GM18508 (cell line): ENCODE measurements at regions not wholly inside any gene's neighbourhood (a gene's known extent, or its start where the extent isn't known, plus 50 kb on each side); places are given as distances from the start of the nearest gene placed in this dataset.

Source experiments
- ATAC-seq: cut with Tn5 transposase; IDR thresholded peaks from one replicate; pipeline ENCODE4 v1.9.1; 2021; ENCODE audit warnings: moderate number of reproducible peaks; ENCODE audit not compliant: insufficient read depth, unreplicated experiment

GRCh38 chr5:60395712-60396329, 304.1 kb downstream of the DEPDC1B start:
- no peak for ATAC-seq

- ATAC-seq: no peak
These were observed 312.9 kb downstream of the DEPDC1B start for GRCh38 chr5:60387051-60387440.

- ATAC-seq: no peak
These were observed 313.4 kb downstream of the DEPDC1B start for GRCh38 chr5:60386436-60387050.

GRCh38 chr5:60382716-60383115, 317.2 kb downstream of the DEPDC1B start:
- ATAC-seq: no peak

DNA sequence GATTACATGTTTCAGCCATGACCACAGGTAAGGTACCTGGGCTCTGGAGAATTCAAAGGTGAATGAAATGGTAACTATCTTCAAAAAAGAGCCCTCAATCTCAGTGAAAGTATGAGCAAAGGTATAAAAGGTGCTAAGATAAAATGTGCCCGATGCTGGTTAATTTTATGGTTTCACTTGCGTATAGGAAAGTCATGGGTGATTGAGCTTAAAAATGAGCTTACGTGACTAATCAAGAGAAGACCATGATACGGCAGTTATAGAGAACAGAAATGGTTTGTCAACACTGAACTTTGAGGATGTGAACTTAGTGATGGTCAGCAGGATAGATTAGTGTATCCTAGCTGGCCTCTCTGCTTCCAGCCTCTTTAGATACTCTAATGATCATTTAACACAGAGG, 320.1 kb downstream of the DEPDC1B start:
- no peak for ATAC-seq

DNA sequence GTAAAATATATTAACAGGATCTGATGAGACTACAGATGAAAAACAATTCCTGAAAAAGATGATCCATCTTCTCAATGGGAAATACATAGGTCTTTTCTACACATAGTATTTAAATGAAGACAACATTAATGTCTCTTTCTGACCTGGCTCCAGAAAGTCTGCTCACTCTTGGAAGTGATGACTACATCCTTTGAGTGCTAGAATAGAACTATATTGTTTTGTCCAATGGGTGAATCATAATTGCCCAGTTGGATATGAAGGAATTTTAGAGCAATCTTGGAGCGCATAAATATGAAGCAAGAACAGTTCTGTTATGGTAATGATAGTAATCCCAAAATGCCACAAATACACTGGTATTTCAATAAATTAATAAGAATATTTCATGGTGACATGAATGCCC, 322.1 kb downstream of the DEPDC1B start:
- ATAC-seq: no peak

- no peak for ATAC-seq
These were observed 323.1 kb downstream of the DEPDC1B start for GRCh38 chr5:60376860-60377259.

DNA sequence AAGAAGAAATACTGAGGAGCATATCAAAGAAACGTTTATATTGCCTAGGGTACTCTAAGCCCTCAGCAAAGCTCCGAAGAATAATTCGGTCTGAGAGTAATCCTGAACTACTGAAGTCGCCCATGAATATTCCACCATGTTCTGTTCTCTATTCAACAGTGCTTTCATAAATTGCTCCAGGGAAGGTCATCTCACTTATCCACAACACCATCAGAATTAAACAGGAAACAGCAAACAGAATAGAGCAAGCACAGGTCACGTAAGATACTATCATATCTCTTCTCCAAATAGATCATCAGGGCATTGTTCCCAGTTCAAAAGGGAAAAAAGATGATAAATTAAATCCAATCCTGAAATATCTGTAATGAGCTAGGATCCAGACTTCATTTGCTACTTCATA, 325.6 kb downstream of the DEPDC1B start:
- ATAC-seq: no peak

DNA sequence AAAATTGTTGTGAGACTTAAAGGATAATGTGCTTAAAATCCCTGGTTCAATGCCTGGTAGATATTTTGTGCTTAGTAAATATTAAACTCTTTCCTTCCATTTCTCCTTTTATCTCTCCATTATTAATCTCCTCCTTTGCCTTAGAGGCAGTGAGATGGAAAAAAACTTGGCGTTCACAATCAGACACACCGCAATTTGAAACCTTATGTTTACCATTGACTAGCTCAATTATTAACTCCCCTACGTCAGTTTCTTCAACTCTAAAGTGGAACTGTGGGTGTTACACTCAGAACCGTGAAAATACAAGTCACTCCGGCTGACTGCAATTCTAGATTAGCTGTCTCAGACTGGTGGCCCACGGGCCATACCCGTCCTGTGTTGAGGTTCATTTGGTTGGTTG, 327.2 kb downstream of the DEPDC1B start:
- no peak for ATAC-seq

DNA sequence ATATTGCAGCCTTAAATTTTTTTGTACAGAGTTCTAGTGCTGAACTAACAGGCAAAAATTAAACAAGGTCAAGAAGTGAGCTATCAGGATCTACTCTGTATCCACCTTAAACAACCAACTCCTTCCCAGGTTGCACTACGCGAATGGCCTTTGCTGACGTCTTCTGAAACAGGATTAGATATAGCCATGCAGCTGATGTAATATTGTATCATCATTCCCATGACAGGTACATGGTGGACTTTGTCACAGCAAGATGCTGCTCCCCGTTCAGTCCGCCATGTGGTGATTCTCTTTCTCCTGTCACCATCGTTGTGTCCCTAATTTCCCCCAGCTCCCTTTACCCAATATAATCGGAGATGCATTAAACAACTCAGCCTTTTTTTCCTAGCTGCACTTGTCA, 328.9 kb downstream of the DEPDC1B start:
- ATAC-seq: no peak

GRCh38 chr5:60370508-60370907, 329.5 kb downstream of the DEPDC1B start:
- no peak for ATAC-seq

- no peak for ATAC-seq
These were observed 330.6 kb downstream of the DEPDC1B start for GRCh38 chr5:60369391-60369790.

DNA sequence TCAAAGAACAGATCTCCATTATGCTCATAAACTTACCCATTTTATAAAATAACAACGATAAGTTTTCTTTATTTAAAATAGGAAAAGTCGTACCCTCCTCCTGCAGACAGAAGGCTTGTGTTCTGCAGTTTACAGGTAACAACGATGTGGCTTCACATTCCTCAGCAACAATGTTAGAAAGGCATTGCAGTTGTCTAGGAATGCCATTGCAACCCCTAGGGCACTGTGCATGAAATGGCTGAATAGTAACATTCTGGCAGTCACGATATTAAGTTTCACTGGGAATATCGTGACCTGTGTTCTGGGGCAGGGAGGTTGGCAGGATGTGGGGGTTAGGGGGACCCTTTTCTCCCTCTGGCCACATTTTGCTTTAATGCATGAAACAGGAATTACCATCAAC, 331.9 kb downstream of the DEPDC1B start:
- ATAC-seq: no peak

GRCh38 chr5:60366489-60366888, 333.5 kb downstream of the DEPDC1B start:
- no peak for ATAC-seq

DNA sequence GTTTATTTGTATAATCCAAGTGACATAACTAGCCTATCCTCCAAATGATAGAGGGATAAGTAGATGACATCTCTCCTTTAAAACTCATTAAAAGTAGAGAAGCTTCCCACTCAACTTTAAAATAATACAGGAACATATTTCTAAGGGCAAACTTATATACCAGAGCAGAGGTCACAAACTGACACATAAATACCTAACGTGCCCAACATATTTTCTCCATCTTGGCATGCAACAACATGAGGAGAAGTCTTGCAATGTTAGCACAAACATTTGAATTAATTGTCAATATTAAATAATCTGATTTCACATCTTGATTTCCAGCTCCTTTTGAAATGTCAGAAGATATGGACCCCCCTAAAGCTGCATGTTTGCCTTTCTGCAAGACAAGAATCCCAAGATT, 335.0 kb downstream of the DEPDC1B start:
- ATAC-seq: no peak

DNA sequence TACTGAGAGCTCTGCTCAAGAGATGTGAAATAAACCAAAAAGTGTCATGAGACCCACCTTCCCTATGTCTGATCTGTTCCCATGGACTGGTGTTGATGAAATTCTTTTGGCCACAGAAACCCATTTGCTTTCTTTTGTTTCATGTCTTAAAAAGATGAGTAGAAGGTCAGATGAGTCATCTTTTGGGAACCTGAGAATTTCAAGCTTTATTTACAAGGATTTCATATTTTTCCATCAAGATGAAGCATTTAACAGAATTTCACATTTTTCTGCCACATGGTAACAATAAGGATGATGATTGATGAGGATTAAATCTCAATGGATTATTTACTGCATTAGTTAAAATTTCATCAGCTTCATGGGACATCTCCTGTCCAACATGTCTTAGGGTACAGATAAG, 337.8 kb downstream of the DEPDC1B start:
- ATAC-seq: no peak

- no peak for ATAC-seq
These were observed 339.6 kb downstream of the DEPDC1B start for GRCh38 chr5:60360355-60360754.

DNA sequence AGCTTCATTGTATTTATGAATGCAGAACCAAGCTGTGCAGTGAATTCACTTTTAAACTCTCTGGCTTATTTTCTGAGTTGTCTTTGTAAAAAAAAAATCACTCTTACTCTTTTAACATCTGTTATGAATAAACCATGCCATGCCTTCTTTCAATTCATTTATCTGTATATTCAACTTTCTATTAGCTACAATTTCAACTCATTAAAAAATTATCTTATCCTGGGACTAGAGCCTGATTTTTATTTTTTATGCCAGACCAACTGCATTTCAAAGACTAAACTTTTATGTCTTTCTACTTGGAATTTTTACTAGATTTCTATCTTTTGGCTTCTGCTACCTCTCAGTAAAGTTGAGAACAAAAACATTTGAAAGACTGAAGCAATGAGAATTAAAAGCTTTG, 342.7 kb downstream of the DEPDC1B start:
- ATAC-seq: no peak

DNA sequence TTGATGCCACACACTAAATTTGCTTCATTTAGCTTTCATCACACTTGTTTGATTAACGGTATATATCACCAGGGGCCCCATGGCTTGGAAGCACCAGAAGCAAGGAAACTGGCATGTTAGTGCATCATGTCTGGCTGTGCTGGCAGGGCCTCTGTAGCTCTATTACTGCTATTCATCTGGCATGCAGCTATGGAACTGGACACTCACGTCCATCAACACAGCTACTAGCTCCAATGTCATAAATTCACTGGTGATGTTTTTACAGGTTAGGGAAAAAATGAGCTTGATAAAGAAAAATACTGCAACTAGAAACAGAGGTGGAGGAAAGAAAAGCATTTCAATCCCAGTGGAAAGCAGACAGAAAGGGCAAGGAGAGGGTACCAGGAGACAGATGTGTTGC, 343.2 kb downstream of the DEPDC1B start:
- ATAC-seq: no peak

- no peak for ATAC-seq
These were observed 344.8 kb downstream of the DEPDC1B start for GRCh38 chr5:60355181-60355580.

- ATAC-seq: no peak
These were observed 345.7 kb downstream of the DEPDC1B start for GRCh38 chr5:60354311-60354710.

DNA sequence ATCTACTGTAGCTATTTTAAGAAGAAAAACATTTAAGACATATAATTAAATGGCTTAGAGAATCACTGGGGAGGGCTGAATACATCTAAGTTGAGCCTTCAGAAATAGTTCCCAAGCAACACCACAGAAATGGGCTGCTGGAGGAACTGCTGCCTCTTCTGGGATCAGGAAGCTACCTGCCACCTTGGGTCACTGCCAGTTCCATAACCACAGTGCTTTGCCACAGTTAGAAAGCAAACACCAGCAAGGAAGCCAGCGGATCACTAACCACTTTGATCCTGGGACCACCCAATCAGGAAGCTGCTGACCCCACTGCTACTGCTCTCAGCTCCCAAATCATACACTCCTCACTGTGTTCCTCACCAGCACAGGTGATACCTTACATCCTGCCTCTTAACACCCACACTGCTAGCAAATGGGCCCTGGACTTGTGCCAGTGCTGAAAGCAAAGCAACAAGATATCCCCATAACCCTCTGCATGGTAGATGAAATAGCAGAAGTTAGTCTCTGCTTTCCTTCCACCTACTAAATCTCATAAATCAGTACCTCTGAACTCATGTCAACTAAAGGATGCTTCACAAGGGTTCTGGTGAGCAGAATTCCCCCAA, 346.9 kb downstream of the DEPDC1B start:
- ATAC-seq: no peak
